Posterior cingulate gyrus (tissue), 11 donors: ENCODE measurements at regions not wholly inside any gene's neighbourhood (a gene's known extent, or its start where the extent isn't known, plus 50 kb on each side); places are given as distances from the start of the nearest gene placed in this dataset.

Experiments
- DNase-seq, 10 donors: peaks; one replicate each; pipeline versions ENCODE4 v3.0.0 to v3.0.0-alpha.2; 2020 to 2021; ENCODE audit warnings: mixed read lengths in 3 of 10
- intact Hi-C: fragments of 100-400 bp; cut with DNase I; formaldehyde crosslinking; loops from one replicate; pipeline ENCODE4 v1.15.1; 2023

DNA sequence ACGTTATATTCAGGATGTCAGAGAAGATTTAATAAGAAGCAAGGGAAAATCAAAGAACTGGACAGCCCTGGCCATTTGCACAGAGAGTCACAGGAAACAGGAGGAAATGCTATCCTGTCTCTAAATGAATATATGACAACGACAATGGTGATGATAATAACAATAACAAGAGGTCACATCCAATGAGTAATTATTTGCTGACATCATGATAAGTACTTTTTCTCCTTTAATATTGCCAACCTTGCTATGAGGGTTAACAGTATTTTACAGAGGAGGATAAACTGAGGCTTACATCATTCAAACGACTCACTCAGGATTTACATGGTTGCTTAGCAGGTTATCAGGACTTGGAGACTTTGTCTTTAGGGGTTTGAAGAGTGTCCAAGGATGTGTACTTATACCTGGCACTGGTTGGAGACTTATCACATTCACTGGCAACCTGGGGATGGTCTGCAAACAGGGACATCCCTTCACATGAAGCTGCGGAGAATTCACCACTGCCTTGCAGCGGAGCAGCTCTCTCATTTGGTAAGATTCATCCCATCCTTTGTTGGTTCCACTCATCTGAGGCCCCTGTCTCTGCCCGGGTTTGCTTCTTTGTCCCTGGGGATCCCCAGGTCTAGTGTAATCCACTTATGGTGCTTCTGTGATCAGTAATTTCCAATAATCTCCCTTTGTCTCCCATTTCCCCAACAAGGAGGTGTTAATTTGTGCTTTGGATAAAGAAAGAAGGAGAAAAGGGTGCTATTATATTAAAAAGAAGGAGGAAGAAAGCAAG lies 637.8 kb downstream of the BCL11B start:
- DNase-seq = no peak
- intact Hi-C loops = no loop called here

DNA sequence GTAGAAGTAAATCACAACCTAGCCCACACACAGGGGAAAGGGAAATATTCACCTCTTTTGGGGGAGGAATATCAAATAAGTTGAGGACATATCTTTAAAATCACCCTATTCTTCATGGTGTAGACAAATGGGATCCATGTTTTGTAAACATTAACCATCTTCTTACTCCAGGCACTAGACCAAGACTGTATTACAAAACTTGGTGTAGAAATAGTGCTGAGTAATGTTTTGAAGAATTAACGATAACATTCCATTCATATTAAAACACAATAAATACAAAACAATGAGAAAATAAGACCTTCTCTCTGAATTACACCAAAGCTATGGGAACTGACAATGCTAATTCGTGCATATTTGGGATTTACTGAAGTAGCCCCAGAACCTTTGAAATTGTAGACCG lies 633.6 kb downstream of the BCL11B start:
- DNase-seq = no peak
- intact Hi-C loops = no loop called here

DNA sequence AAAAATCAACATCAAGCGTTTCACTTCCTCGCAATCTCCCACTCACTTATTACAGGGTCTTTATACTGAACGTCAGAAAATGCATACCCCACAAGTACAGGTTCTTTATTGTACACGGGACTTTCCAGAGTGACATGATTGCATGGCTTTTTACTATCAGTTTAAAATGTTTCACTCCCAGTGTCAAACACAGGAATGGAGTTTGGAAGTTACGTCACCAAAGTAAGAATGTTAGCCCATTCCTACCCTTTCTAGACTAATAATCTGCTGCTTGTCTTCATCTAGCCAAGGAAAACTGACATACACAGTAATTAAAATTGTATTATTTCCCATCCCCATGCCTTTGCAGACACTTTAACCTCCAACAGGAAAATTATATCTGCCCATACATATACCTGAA lies 624.2 kb downstream of the BCL11B start:
- intact Hi-C loops = no loop called here
- no peak for DNase-seq

DNA sequence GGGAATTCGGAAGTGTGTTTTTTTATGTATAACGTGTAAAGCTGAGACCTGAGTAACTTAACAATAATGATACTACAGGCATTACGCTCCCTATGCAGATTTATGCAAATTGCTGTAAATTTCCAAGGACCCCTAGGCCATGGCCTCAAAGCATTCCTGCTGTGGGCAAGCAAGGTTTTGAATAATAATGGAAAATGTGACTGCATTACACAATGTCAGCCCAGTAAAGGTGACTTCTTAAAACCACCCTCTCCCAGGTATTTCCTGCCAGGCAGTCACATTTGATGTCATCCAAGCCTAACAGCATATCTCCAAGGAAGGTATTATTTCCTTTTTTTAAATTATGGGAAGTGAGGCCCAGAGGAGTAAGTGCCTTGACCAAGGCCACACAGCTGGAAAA lies 621.0 kb downstream of the BCL11B start:
- no peak for DNase-seq
- intact Hi-C loops = no loop called here

DNA sequence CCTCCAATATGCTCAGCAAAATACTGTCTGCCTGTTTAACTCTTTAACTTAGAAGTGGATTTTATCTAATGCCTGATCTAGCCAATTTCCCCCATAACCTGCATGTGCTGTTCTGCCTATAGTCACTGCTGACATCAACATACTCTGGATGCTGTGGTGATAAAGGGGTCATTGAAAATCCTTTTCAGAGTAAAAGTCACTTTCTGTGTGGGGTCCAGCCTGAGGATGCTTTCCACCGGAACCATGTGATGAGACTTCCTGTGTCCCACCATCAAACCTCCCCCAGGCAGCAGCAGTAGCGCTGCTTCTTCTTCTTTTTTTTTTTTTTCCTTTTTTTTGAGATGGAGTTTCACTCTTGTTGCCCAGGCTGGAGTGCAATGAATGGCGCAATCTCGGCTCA lies 607.0 kb downstream of the BCL11B start:
- DNase-seq = no peak
- intact Hi-C loops = no loop called here

DNA sequence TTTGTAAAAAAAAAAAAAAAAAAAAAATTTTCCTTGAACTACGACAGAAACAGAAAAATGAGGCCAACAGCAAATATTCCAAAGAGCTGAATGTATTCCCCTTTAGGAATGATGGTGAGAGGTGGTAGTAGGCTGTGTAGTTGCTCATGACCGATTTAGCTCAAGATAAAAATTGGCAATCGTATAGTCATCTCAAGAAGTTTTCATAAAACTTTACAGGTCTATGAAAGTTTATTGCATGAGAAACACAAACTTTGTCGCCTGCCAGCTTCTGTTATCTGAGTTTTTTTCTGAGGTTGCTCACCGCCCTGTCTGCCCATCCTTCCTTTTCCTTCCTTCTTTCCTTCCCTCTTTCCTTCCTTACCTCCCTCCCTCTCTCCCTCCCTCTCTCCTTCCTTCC lies 605.5 kb downstream of the BCL11B start:
- intact Hi-C loops = no loop called here
- no peak for DNase-seq

DNA sequence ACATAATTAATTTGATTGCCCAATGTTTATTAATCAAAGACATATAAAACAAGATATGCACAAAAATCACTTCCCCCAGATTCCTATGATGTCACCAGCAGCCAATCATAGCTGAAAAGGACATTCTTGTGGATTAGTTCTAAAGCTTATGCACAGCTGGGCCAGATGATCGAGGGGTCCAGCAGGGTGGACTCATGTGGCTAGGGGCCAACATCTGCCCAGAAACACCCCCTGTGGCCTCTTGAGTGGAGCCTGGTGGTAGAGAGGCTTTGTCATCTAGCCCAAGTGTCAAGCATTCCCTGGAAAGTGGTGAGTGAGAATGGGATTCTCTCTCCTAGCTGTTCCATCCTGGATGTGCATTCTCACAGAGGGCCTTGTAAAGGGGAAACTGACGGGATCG lies 590.0 kb downstream of the BCL11B start:
- no peak for DNase-seq
- intact Hi-C loops = no loop called here

DNA sequence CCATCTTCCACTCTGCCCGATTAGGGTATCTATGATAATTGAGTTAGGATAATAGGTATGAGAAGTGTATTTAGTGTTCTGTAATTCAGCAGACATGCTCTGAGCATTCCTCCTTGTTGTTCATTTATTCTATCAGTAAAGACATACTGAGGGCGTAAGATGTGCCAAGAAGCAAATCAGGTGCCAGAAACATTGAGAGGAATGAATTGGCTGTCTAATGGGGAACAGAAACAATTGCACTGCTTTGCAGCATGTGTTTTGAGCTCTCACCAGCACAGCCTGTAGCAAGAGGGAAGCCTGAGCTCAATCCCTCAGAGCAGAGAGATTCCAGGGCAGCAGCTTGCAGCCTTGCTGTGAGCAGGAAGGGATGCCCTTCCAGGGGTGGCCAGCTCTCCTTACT lies 589.3 kb downstream of the BCL11B start:
- no peak for DNase-seq
- intact Hi-C loops = no loop called here

DNA sequence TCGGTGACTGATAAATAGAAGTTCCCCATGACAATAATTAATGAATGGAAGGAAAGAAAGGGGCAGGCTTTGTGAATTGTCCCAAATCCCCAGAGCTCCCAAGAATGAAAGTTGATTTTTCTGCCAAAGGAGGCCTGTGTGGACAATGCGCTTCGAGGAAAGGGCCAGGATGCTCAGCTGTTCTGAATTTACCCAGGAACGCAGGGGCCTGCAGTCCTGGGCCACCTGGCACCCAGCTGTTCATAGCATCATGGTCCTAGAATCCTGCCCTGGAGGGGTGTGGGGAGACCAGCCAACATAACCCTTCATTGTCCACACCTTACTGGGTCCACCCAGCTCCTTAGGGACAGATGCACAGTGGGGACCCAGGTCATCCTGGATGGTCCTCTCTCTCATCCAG lies 587.5 kb downstream of the BCL11B start:
- no peak for DNase-seq
- intact Hi-C loops = no loop called here

DNA sequence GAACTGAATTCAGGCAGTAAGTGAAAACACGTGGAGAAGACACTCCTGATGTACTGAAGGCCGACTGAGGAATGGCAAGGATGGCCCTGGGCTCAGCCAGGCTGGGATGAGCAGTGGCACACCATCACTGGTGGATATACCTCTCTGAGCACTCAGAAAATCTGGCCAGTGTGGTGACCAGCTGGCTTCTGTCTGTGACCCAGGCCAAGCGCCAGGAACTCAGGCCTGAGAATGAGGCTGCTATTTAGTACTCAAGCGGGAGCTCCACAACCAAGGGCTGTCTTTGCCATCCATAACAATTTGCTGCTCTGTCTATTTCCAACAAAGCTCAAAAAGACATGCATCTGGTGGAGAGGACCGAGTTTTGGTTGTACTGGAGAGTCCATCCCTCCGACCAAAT lies 586.3 kb downstream of the BCL11B start:
- peak in 2 of 10 donors; percentile 21 to 83 for DNase-seq
- intact Hi-C loops = no loop called here

DNA sequence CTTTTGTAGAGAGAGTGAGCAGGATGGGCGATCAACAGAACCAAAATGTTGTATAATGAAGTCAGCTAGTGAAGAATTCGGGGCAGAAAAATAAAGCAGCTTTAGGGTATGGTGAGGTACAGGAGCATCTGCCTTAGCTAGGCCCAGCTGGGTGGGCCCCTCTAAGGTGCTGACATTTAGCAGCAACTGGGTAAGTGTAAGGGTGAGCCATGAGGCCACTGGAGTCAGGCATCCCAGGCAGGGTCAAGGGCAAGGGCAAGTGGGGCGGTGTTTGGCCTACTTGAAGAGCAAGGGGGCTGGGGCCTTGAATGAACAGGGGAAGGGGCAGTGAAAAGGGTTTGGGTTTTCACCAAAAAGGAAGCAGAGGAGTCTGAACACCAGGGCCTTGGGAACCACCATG lies 583.6 kb downstream of the BCL11B start:
- intact Hi-C loops = no loop called here
- no peak for DNase-seq

DNA sequence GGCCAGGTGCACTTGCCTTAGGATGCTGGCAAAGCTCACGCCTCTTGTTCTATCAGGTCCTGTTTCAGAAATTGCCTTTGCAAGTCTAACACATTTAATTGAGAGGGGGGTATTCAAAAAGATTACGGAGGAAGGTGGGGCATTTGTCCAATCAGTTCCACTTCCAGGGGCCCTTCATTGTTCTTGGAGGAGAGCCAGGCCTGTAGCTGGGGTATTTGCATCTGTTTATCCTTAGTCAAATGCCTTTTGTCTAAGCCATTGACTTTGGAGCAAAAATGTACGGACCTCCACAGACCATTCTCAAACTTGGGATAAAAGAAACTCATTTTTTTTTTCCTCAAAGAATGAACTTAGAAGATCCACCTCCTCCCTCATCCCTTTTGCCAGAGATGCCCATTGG lies 582.0 kb downstream of the BCL11B start:
- intact Hi-C loops = no loop called here
- DNase-seq = no peak

DNA sequence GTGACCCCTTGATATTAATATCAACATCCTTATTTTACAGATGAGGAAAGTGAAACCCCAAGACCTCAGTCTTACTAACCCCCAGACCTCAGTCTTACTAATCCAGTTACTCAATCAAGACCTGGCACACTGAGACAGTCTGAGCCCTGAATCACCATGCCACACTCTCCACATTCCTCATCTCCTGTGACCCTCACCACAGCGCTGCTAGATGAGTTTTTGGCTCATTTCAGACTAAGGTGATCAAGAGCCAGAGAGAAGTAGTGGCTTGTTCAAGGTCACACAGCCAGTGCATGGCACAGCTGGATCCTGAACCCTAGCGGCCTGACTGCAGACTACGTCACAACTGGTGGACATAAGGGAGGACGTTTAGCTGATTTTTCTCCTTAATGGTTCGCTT lies 579.2 kb downstream of the BCL11B start:
- DNase-seq = no peak
- intact Hi-C loops = no loop called here

DNA sequence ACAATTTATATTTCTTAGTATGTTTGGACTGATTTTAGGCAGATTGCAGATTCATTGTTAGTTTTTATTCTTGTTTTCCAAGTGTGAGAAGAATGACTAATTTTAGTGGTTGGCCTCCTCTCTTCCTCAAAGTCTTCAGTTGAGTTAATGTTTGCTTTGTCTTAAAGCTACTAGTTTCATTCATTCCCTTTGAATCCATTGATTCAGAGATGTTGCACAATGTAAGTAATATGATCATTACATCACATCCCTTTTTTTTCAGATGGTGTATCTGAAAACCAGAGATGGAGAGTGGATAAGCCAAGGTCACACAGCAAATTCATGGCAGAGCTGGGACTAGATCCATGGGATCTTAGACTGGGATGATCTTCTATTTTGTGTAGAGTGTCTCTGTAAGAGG lies 577.5 kb downstream of the BCL11B start:
- no peak for DNase-seq
- intact Hi-C loops = no loop called here

DNA sequence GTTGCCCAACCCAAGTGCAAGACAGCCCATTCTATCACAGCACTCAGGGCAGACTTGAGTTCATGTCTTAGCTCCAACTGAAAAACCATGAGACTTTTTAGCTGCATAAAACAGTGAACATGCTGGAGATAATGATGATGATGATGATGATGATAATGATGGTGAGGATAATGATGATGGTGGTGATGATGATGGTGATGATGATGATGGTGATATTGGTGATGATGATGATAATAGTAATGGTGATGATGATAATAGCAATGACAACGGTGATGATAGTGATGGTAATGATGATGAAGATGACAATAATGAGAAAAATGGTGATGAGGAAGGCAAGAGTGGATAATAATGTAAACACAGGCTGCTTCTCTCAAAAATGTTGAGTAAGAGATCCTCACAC lies 576.2 kb downstream of the BCL11B start:
- intact Hi-C loops = no loop called here
- no peak for DNase-seq

DNA sequence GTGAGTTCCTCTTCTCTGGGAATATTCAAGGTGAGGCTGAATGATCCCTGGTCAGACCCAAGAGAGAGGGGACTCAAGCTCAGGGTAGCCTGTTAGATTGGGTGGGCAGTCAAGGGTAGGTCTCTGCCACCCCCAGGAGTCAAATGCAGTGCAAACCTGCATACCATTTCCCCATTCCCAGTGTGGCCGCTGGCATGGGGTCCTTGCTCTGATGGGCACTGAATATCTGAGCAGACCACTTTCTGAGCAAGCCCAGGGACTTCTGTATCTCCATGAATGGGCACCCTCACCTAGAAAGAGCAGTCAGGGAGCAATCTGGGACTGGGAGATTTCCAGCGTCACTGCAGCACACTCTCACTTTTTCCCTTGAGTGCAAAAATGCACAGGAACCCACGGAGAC lies 573.7 kb downstream of the BCL11B start:
- no peak for DNase-seq
- intact Hi-C loops = no loop called here

DNA sequence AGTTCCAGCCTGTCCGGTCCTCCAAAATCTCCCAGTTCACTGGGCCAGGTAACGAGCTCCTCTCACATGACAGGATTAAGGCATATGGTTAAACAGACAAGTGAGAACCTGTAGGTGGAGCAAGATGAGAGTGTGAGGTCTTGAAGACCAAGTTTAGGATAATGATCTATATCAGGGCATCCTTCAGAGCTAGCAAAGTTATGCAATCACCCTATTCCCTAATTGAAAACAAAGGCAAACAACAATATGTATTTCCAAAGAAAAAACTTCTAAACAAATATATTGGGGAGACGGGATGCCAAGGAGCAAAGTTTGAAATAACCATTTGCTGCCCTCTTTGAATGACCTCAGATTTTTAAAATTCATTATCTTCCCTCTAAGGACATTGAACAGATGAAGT lies 571.2 kb downstream of the BCL11B start:
- no peak for DNase-seq
- intact Hi-C loops = no loop called here

DNA sequence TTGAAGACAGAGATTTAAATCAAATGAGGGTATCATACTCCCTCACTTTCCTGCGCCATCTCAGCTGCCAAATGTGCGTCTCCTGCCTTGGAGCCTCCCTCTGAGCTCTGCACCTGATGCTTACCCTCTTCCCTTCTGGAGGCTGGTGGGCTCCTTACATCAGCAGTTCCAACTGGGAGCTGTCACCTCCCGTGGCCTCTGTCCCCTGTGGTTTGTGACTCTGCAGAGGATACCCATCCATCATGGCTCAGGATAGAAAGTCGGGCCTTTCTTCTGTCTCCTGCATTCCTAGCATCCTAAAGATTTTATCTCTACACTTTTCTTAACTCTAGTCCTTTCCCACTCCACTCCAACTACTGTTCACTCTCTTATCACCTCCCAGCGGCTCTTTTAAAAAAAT lies 570.6 kb downstream of the BCL11B start:
- DNase-seq = no peak
- intact Hi-C loops = no loop called here

DNA sequence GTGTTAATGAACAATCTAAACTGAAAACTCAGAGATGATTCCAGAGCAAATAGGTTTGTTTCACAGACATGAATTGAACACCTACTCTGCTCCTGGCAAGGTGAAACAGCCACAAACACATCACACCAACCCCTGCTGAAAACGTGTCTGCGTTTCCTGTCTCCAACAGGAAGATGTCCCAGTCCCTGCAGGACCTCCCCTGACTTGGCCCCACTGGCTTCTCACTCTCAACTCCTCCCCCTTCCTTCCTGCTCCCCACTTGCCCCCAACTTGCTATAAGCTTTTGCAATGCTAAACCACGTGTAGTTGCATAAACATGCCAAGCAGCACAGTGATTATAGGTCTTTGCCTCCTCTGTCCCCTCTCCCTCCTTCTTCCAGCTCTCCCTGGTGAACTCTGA lies 567.6 kb downstream of the BCL11B start:
- DNase-seq = no peak
- intact Hi-C loops = no loop called here

DNA sequence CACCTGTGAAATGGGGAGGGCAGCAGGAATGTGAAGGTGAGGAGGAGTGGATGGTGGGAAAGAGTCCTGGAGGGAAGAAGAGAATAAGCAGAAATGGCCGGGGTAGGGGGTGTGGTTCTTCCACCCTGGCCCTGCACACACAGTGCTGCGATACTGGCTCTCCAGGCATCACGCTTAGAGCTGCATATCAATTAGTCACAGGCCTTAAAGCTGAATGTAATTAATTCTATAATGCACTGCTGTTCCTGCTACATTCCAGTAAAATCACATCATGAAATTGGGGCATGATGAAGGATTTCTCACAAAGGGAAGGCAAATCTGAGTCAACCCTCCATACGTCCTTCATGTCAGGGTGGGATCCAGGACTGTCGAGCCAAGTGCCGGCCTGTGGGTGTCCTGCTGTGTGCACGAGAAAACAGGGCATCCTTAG lies 566.1 kb downstream of the BCL11B start:
- intact Hi-C loops = no loop called here
- no peak for DNase-seq

DNA sequence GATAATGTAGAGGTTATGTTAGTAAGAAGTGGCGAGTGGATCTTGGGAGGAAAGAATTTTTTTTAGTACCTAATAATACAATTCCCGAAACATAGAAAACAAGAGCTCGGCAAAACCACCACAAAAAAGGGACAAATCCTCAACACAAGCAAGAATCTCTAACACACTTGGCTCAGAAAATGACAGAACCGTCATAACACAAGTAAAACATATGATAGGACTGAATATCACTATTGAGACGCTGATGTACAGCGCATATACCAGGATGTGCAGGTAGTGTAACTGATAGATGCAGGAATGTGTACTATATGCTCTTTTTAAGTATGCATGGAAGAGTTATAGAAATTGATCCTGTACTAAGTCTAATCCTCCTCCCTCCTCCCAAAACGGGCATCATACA lies 564.5 kb downstream of the BCL11B start:
- no peak for DNase-seq
- intact Hi-C loops = no loop called here

DNA sequence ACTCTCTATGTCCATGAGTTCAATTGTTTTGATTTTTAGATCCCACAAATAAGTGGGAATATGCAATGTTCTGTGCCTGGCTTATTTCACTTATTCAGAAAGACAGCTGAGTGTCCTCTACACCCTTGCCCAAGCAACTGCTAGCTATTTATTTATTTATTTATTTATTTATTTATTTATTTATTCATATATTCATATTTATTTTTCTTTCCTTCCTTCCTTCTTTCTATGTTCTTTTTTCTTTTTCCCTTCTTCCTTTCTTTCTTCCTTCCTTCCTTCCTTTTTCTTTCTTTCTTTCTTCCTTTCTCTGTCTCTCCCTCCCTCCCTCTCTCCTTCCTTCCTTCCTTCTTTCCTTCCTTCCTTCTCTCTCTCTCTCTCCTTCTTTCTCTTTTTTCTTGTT lies 563.4 kb downstream of the BCL11B start:
- no peak for DNase-seq
- intact Hi-C loops = no loop called here

DNA sequence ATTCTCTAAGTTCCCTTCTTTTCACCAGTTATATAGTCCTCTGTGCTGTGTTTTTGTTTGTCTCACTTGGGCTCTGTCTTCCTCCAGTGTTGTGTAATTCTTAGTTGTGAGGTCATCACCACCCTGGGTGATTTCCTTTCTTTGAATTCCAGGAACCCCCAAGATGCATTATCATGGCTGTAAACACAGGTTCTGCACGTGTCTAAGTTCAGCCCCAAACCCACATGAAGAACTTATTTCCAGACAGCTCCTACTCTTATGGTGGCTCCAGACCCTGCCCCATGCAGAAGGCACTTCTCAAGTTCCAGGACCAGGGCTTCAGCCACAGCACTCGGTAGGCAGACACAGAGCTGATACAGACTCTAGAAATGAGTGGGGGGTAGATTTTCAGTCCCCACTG lies 560.5 kb downstream of the BCL11B start:
- no peak for DNase-seq
- intact Hi-C loops = no loop called here
